ENCODE measurements at regions not wholly inside any gene's neighbourhood (a gene's known extent, or its start where the extent isn't known, plus 50 kb on each side); places are given as distances from the start of the nearest gene placed in this dataset.
"Not testable (repeated sequence)": the region's sequence is repeated elsewhere in the genome, so short reads cannot be mapped to it uniquely, and the experiment has no call there.

DNA sequence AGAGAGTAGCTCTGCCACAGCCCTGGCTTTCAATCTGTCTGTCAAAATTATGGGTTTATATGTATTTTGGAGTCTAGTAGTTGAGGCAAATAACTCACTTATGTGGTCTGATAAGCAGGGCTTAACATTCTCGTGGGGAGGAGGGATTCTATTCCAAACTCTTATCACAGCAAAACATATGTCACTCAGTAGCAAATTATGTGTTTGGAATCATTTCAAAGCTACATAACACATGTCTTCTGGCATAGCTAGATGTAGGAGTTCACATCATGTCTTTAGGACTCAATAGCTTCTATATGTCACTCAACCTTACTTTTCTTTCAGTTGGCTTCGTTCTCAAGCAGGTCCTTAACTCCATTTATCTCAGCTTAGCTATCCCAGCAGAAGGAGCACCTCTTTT lies 144.5 kb upstream of the SEMA6A start:
- DNase-seq (ENCODE audit: low read depth): no peak
- TF ChIP-seq, protein P1, sequence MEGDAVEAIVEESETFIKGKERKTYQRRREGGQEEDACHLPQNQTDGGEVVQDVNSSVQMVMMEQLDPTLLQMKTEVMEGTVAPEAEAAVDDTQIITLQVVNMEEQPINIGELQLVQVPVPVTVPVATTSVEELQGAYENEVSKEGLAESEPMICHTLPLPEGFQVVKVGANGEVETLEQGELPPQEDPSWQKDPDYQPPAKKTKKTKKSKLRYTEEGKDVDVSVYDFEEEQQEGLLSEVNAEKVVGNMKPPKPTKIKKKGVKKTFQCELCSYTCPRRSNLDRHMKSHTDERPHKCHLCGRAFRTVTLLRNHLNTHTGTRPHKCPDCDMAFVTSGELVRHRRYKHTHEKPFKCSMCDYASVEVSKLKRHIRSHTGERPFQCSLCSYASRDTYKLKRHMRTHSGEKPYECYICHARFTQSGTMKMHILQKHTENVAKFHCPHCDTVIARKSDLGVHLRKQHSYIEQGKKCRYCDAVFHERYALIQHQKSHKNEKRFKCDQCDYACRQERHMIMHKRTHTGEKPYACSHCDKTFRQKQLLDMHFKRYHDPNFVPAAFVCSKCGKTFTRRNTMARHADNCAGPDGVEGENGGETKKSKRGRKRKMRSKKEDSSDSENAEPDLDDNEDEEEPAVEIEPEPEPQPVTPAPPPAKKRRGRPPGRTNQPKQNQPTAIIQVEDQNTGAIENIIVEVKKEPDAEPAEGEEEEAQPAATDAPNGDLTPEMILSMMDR (IDR thresholded peaks at IDR 0.05; ENCODE audit: low read depth, low read length, missing control alignments): no peak
- no peak overlapping the region for H3K4me3 ChIP-seq (ENCODE audit: low read depth, low read length)

DNA sequence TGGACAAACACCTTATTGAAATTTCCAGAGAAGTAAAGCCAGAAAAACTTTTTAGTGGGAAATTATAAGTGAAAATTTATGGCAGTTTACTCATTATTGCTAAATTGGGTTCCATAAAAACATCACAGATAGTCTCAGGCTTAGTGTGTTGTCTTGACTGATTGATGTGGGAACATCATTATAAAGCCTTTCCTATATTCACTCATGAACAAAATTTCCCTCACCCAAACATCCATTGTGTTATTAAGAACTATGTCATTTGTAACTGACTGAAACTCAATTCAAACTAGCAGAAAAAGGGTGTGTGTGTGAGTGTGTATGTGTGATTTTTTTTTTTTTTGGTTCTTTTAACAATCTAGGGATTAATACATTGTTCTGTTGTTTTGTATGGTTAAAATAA lies 143.7 kb upstream of the SEMA6A start:
- no peak overlapping the region for H3K4me3 ChIP-seq (ENCODE audit: low read depth, low read length)

DNA sequence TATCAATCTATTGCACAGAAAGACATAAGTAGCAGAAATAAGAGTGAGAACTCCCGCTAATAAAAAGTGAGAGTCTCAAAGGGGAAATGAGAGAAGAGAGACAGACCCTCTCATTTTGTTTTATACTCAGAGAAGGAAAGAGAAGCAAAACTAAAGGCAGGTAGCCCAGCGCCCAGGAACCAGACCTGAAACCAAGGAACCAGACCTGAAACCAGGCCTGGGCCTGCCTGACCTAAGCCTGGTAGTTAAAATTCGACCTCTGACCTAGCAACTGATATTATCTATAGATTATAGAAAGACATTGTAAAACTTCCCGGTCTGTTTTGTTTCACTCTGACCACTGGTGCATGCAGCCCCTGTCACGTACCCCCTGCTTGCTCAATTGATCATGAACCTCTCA lies 134.5 kb upstream of the SEMA6A start:
- H3K4me3 ChIP-seq (ENCODE audit: low read depth, low read length): no peak overlapping the region
- DNase-seq (ENCODE audit: low read depth): peak; percentile 63
- TF ChIP-seq, protein P1 (IDR thresholded peaks at IDR 0.05; ENCODE audit: low read depth, low read length, missing control alignments): no peak

More for the DNA sequence above, 143.7 kb upstream of the SEMA6A start:
- DNase-seq (ENCODE audit: low read depth): no peak
- TF ChIP-seq, protein P1 (IDR thresholded peaks at IDR 0.05; ENCODE audit: low read depth, low read length, missing control alignments): no peak

DNA sequence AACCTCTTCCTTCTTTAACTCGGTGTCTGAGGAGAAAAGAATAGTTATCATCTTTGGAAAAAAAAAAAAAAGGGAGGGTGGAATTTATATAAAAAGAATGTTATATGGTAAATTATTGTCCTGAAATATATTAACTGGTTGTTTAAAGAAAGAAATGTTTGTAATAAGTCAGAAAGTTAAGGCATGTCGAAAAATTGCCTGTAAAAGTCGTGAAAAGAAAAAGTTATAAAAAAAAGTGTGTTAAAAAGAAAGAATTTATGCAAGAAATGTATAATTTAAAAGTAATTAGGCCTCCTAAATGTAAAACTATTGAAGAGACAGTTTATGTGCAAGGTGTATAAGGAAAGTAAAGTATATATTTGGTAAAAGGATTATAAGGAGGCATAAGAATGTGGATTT lies 130.5 kb upstream of the SEMA6A start:
- not testable (repeated sequence) for DNase-seq (ENCODE audit: low read depth); H3K4me3 ChIP-seq (ENCODE audit: low read depth, low read length)

DNA sequence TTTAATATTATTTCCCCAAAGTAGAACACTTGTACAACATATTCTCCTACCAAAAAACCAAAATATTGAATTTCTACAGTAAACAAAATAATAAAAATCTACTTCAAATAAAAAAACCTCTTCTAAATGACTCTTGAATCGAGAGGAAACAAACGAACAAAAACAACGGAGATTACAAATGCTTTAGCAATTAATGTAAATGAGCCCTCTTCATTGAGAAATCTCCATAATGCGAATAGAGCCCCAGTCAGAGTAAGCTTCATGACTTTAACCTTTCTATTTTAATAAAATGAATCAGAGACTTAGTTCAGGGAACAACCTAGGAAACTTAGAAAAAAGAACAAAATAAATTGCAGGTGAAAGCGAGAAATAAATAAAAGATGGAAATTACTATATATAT lies 129.3 kb upstream of the SEMA6A start:
- TF ChIP-seq, protein P1 (IDR thresholded peaks at IDR 0.05; ENCODE audit: low read depth, low read length, missing control alignments): no peak
- no peak for DNase-seq (ENCODE audit: low read depth)
- H3K4me3 ChIP-seq (ENCODE audit: low read depth, low read length): no peak overlapping the region

DNA sequence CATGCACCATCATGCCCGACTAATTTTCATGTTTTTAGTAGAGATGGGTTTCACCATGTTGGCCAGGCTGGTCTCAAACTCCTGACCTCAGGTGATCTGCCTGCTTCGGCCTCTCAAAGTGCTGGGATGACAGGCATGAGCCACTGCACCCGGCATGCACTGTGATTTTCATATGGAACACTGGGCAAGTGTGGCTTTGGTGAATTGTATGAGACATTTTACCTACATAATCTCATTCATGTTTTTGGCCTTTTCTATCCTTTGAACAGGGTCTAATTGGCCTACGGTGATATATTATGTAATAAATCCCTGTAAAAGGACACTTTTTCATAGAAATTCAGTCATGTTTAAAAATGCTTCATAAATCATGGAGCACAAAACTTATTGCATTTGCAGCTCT lies 128.7 kb upstream of the SEMA6A start:
- no peak for DNase-seq (ENCODE audit: low read depth)

DNA sequence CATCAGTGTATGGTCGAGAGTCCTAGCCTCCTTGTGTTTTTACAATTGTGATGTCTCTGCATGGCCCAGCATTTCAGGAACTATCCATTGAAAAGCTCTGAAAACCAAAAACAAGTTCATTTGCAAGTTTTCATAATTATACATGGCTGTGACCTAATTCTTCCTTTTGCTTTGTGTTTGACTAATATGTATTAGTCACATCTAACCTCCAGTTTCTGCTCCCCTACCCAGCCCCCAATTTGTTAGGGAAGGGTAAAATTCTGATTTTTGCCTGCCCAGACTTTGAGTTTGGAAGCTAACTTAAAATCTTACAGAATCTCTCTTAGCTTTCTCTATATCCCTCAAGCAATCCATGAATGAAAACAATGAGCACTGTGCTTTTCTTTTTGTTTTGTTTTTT lies 128.2 kb upstream of the SEMA6A start:
- H3K4me3 ChIP-seq (ENCODE audit: low read depth, low read length): no peak overlapping the region
- no peak for DNase-seq (ENCODE audit: low read depth)
- TF ChIP-seq, protein P1 (IDR thresholded peaks at IDR 0.05; ENCODE audit: low read depth, low read length, missing control alignments): no peak

More for the DNA sequence above, 128.7 kb upstream of the SEMA6A start:
- no peak overlapping the region for H3K4me3 ChIP-seq (ENCODE audit: low read depth, low read length)
- TF ChIP-seq, protein P1 (IDR thresholded peaks at IDR 0.05; ENCODE audit: low read depth, low read length, missing control alignments): no peak

DNA sequence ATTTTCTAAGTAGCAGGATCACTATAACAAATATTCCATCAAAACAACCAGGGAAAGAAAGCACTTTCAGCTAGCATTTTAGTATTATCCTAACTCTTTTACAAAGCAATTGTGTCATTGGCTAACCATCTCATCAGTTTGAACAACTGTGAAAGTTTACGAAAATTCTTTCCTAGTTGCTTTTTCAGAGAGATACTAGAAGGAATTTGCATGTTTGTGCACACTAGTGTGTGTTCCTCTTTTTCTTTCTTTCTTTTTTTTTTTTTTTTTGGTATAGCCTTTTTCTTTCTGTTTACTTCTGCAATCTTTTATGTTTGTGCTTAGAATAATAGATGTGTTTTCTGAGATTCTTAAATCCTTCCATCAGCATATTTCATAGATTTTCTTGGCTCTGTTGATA lies 124.7 kb upstream of the SEMA6A start:
- H3K4me3 ChIP-seq (ENCODE audit: low read depth, low read length): no peak overlapping the region
- TF ChIP-seq, protein P1 (IDR thresholded peaks at IDR 0.05; ENCODE audit: low read depth, low read length, missing control alignments): no peak
- no peak for DNase-seq (ENCODE audit: low read depth)
